ENCODE measurements at regions not wholly inside any gene's neighbourhood (a gene's known extent, or its start where the extent isn't known, plus 50 kb on each side); places are given as distances from the start of the nearest gene placed in this dataset.

- no peaks in the 10 kb centered on the region for H3K36me3 ChIP-seq (replicated peaks)
- no peak for TF ChIP-seq CTCF (IDR thresholded peaks at IDR 0.05; ENCODE audit: low read depth, low read length, missing control alignments)
- H3K4me3 ChIP-seq (ENCODE audit: low read depth, low read length), result no peak overlapping the region
- DNase-seq, result no peak
- H3K27ac ChIP-seq, result no peak overlapping the region
- in situ Hi-C loops (cut with HindIII; ENCODE audit: low pct_ligation_motif_present, low sequenced_read_pairs), result no loop called here
- no peaks in the 10 kb centered on the region for H3K27me3 ChIP-seq (replicated peaks)
These were observed 303.3 kb upstream of the ESRRG start for GRCh38 chr1:217026531-217026930.

DNA sequence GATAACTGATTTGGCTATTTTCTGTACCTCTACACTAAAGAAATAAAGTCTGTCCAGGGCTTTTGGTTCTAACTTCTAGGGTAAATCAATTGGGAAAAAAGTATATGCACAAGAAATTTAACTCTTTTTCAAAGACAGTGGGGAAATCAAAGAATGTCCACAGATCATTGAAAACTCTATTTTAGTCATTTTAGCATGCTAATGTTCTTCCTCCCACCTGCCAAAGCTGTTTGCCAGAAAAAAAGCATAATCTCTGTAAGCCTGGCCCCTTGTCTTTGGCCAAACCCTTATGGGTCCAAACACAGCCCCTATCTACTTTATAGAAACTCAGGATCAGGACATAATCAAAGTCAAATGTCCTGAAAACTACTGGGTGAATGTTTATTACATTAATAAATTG, 302.2 kb upstream of the ESRRG start:
- no peak for DNase-seq
- Histone ChIP-seq H3K36me3 (replicated peaks) (no peaks in the 10 kb centered on the region), H3K27ac (no peak overlapping the region), H3K27me3 (replicated peaks) (no peaks in the 10 kb centered on the region), H3K4me3 (ENCODE audit: low read depth, low read length) (no peak overlapping the region)
- no peak for TF ChIP-seq CTCF (IDR thresholded peaks at IDR 0.05; ENCODE audit: low read depth, low read length, missing control alignments)
- in situ Hi-C loops (cut with HindIII; ENCODE audit: low pct_ligation_motif_present, low sequenced_read_pairs), result no loop called here

GRCh38 chr1:217024911-217025310, 301.7 kb upstream of the ESRRG start:
- no peak overlapping the region for H3K27ac ChIP-seq
- no peak overlapping the region for H3K4me3 ChIP-seq (ENCODE audit: low read depth, low read length)
- no peaks in the 10 kb centered on the region for H3K27me3 ChIP-seq (replicated peaks)
- no peak for TF ChIP-seq CTCF (IDR thresholded peaks at IDR 0.05; ENCODE audit: low read depth, low read length, missing control alignments)
- DNase-seq, result no peak
- no peaks in the 10 kb centered on the region for H3K36me3 ChIP-seq (replicated peaks)
- in situ Hi-C loops (cut with HindIII; ENCODE audit: low pct_ligation_motif_present, low sequenced_read_pairs), result no loop called here

DNA sequence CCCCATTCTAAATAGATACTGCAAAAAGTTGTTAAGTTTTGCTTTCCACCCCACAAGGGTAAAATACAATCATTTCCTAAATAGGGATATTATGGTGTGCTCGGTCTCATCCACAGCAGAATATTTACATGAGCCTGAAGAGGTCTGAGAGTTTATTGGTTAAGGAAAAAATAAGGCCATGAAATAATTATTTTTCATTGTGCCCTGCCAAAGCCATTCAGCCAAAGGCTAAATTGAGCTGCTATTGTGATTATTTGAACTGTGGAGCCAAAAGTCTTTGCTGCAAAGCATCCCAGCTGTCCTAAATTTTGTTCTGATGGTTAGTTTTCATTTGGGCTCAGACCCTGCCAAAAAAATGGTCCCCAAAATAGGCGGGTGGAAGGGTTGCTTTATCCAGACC, 298.7 kb upstream of the ESRRG start:
- Histone ChIP-seq H3K27ac (no peak overlapping the region), H3K36me3 (replicated peaks) (no peaks in the 10 kb centered on the region), H3K4me3 (ENCODE audit: low read depth, low read length) (no peak overlapping the region), H3K27me3 (replicated peaks) (no peaks in the 10 kb centered on the region)
- DNase-seq, result no peak
- in situ Hi-C loops (cut with HindIII; ENCODE audit: low pct_ligation_motif_present, low sequenced_read_pairs), result no loop called here
- no peak for TF ChIP-seq CTCF (IDR thresholded peaks at IDR 0.05; ENCODE audit: low read depth, low read length, missing control alignments)

DNA sequence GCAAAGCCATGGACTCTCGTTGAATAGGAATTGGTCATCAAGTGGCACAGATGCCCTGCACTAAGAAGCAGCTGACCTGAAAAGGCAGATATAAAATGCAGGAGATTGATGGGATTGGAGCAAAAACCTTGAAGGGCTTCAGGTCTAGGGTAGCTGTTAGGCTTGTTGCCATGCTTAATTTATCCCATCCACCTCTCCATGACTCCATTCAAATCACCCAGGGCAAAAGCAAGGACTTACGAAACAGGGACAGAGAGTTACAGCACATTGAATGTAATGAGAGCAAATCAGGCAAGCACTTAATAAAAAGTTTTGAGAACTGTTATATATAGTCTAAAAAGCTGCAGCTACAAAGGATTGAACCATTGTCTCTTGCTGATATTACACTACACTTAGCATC, 298.2 kb upstream of the ESRRG start:
- Histone ChIP-seq H3K27ac (no peak overlapping the region), H3K36me3 (replicated peaks) (no peaks in the 10 kb centered on the region), H3K4me3 (ENCODE audit: low read depth, low read length) (no peak overlapping the region), H3K27me3 (replicated peaks) (no peaks in the 10 kb centered on the region)
- TF ChIP-seq CTCF (IDR thresholded peaks at IDR 0.05; ENCODE audit: low read depth, low read length, missing control alignments), result no peak
- in situ Hi-C loops (cut with HindIII; ENCODE audit: low pct_ligation_motif_present, low sequenced_read_pairs), result no loop called here
- no peak for DNase-seq

GRCh38 chr1:217019475-217019874, 296.2 kb upstream of the ESRRG start:
- no peak for TF ChIP-seq CTCF (IDR thresholded peaks at IDR 0.05; ENCODE audit: low read depth, low read length, missing control alignments)
- Histone ChIP-seq H3K27me3 (replicated peaks) (no peaks in the 10 kb centered on the region), H3K4me3 (ENCODE audit: low read depth, low read length) (no peak overlapping the region), H3K27ac (no peak overlapping the region), H3K36me3 (replicated peaks) (no peaks in the 10 kb centered on the region)
- DNase-seq, result no peak
- in situ Hi-C loops (cut with HindIII; ENCODE audit: low pct_ligation_motif_present, low sequenced_read_pairs), result no loop called here
